A549 (cell line): ENCODE measurements at regions not wholly inside any gene's neighbourhood (a gene's known extent, or its start where the extent isn't known, plus 50 kb on each side); places are given as distances from the start of the nearest gene placed in this dataset.

Source experiments
- ATAC-seq, 2 experiments: fragments of 200-7000 bp in 1 of 2; fragments of >200 bp in 1 of 2; cut with Nextera tagmentation in 1 of 2; cut with Tn5 transposase in 1 of 2; 3 replicates each; pipeline versions ENCODE4 v1.8.0 to v1.9.1; 2018 to 2020; ENCODE audit warnings: mild to moderate bottlenecking in 1 of 2, moderate library complexity in 1 of 2
- CTCF ChIA-PET: fragments of 300-600 bp; sonication (Branson Sonifier 250); formaldehyde crosslinking; extraction: SDS; loops from one replicate; lab custom pipeline; 2021; ENCODE audit warnings: antibody characterized with exemption, inconsistent platforms; lab: Yijun Ruan, JAX
- POLR2A ChIA-PET: fragments of 350-600 bp; formaldehyde crosslinking; extraction: SDS; loops from one replicate; lab custom pipeline; 2021; ENCODE audit warnings: antibody characterized with exemption, inconsistent platforms; lab: Yijun Ruan, JAX
- DNase-seq, 2 experiments: peaks; one replicate each; pipeline versions ENCODE4 v3.0.0 to v3.0.0-alpha.2; 2011 to 2016; ENCODE audit warnings: low read depth in 1 of 2, low spot score in 1 of 2
- FAIRE-seq: peaks from 2 replicates; lab custom pipeline; 2011; peaks lifted over from hg19 to GRCh38; lab: Jason Lieb, UNC
- H3K27ac ChIP-seq, 2 experiments: fragments of >200 bp; sonication (Bioruptor Twin); formaldehyde crosslinking; 3 replicates each; pipeline ENCODE4 v1.5.1; 2016 to 2017
- H3K4me1 ChIP-seq: fragments of >200 bp; sonication (Bioruptor Twin); formaldehyde crosslinking; 3 replicates; pipeline ENCODE4 v1.6.1; 2016
- H3K4me2 ChIP-seq: fragments of >200 bp; sonication (Bioruptor Twin); formaldehyde crosslinking; 3 replicates; pipeline ENCODE4 v1.6.1; 2016
- H3K4me3 ChIP-seq: fragments of >200 bp; sonication (Bioruptor Twin); formaldehyde crosslinking; 3 replicates; pipeline ENCODE4 v1.5.1; 2016
- H3K9me3 ChIP-seq: fragments of >200 bp; sonication (Bioruptor Twin); formaldehyde crosslinking; 3 replicates; pipeline ENCODE4 v1.6.1; 2016
- FOSB ChIP-seq: fragments of 250-450 bp; sonication (Bioruptor Pico); IDR thresholded peaks from 2 replicates; pipeline ENCODE4 v1.5.0; 2020; ENCODE audit warnings: mild to moderate bottlenecking, moderate library complexity
- FOSL2 ChIP-seq, 2 experiments: fragments of 450-650 bp in 1 of 2; fragments of >200 bp in 1 of 2; sonication (Bioruptor Twin) in 1 of 2; formaldehyde crosslinking; IDR thresholded peaks; 2 replicates each; pipeline versions ENCODE4 v1.5.0 to v1.6.1; 2016 to 2020; ENCODE audit warnings: mild to moderate bottlenecking in 1 of 2, moderate library complexity in 1 of 2
- HEYL ChIP-seq: fragments of 250-450 bp; sonication (Bioruptor Pico); IDR thresholded peaks from 2 replicates; pipeline ENCODE4 v1.8.0; 2021; ENCODE audit warnings: mild to moderate bottlenecking, moderate library complexity
- HOXA7 ChIP-seq: fragments of 250-450 bp; sonication (Bioruptor Pico); IDR thresholded peaks from 2 replicates; pipeline ENCODE4 v1.5.0; 2020; ENCODE audit warnings: mild to moderate bottlenecking, moderate library complexity
- KDM1A ChIP-seq: fragments of 200-600 bp; sonication (generic); IDR thresholded peaks from 2 replicates; pipeline ENCODE4 v1.6.1; 2016; ENCODE audit warnings: low read depth, mild to moderate bottlenecking
- KDM5A ChIP-seq: fragments of 200-600 bp; sonication (generic); IDR thresholded peaks from 2 replicates; pipeline ENCODE4 v1.6.1; 2016; ENCODE audit warnings: antibody characterized with exemption, mild to moderate bottlenecking
- MAFK ChIP-seq: fragments of 450-650 bp; IDR thresholded peaks from 2 replicates; pipeline ENCODE4 v1.6.1; 2014; ENCODE audit not compliant: partially characterized antibody
- NFE2L2 ChIP-seq: fragments of 150-350 bp; conservative IDR thresholded peaks from 2 replicates; pipeline ENCODE4 v1.6.1; 2014; ENCODE audit warnings: low read length
- PHF8 ChIP-seq: fragments of 200-600 bp; sonication (generic); IDR thresholded peaks from 2 replicates; pipeline ENCODE4 v1.6.1; 2016; ENCODE audit warnings: low read depth, mild to moderate bottlenecking, antibody characterized with exemption, moderate library complexity, borderline replicate concordance
- POLR2A ChIP-seq: IDR thresholded peaks from 2 replicates; pipeline ENCODE4 v1.6.1; 2012; ENCODE audit warnings: mild to moderate bottlenecking, low read length
- RNF2 ChIP-seq: fragments of 200-600 bp; sonication (generic); IDR thresholded peaks from 2 replicates; pipeline ENCODE4 v1.6.1; 2016; ENCODE audit warnings: low read depth, mild to moderate bottlenecking, antibody characterized with exemption, moderate library complexity, borderline replicate concordance
- SMC3 ChIP-seq: fragments of >200 bp; sonication (Bioruptor Twin); formaldehyde crosslinking; IDR thresholded peaks from 3 replicates; pipeline ENCODE4 v1.6.1; 2018; ENCODE audit warnings: inconsistent platforms
- SREBF2 ChIP-seq: fragments of 450-650 bp; IDR thresholded peaks from 2 replicates; pipeline ENCODE4 v1.6.1; 2014; ENCODE audit warnings: mild to moderate bottlenecking, moderate library complexity
- TP53 ChIP-seq: fragments of 250-450 bp; sonication (Bioruptor Pico); IDR thresholded peaks from 2 replicates; pipeline ENCODE4 v1.5.0; 2021; ENCODE audit warnings: mild to moderate bottlenecking, moderate library complexity
- ZFP36 ChIP-seq: fragments of 450-650 bp; IDR thresholded peaks from 2 replicates; pipeline ENCODE4 v1.6.1; 2014; ENCODE audit warnings: borderline replicate concordance; ENCODE audit not compliant: partially characterized antibody
- ZNF302 ChIP-seq: fragments of 250-450 bp; sonication (Bioruptor Pico); IDR thresholded peaks from 2 replicates; pipeline ENCODE4 v1.9.0; 2021; ENCODE audit warnings: inconsistent platforms, mild to moderate bottlenecking, moderate library complexity
- WGBS: methylation state at CpG from one replicate; pipeline ENCODE4 v1.1.6; 2017; ENCODE audit errors: missing lambda C conversion rate; 5-methylcytosine and 5-hydroxymethylcytosine counted together
- TF ChIP-seq, protein P1 (sequence below): fragments of >200 bp; sonication (Bioruptor Twin); formaldehyde crosslinking; IDR thresholded peaks from 3 replicates; pipeline ENCODE4 v1.5.1; 2016
- TF ChIP-seq, protein P2 (sequence below): fragments of >200 bp; sonication (Bioruptor Twin); formaldehyde crosslinking; IDR thresholded peaks from 3 replicates; pipeline ENCODE4 v1.6.1; 2016
- TF ChIP-seq, protein P3 (sequence below): IDR thresholded peaks from 2 replicates; pipeline ENCODE4 v1.6.1; 2012
- TF ChIP-seq, protein P4 (sequence below): fragments of 250-450 bp; sonication (Bioruptor Pico); IDR thresholded peaks from 2 replicates; pipeline ENCODE4 v1.5.0; 2020; ENCODE audit warnings: low read depth, mild to moderate bottlenecking, moderate library complexity
- TF ChIP-seq, protein P5 (sequence below): fragments of >200 bp; sonication (Bioruptor Twin); formaldehyde crosslinking; IDR thresholded peaks from 2 replicates; pipeline ENCODE4 v1.6.1; 2016
- TF ChIP-seq, protein P6 (sequence below): fragments of 250-450 bp; sonication (Bioruptor Pico); IDR thresholded peaks from 2 replicates; pipeline ENCODE4 v1.5.0; 2021; ENCODE audit warnings: mild to moderate bottlenecking, moderate library complexity, borderline replicate concordance
- TF ChIP-seq, protein P7 (sequence below): fragments of 450-650 bp; IDR thresholded peaks from 2 replicates; pipeline ENCODE4 v1.6.1; 2014; ENCODE audit warnings: antibody characterized with exemption

DNA sequence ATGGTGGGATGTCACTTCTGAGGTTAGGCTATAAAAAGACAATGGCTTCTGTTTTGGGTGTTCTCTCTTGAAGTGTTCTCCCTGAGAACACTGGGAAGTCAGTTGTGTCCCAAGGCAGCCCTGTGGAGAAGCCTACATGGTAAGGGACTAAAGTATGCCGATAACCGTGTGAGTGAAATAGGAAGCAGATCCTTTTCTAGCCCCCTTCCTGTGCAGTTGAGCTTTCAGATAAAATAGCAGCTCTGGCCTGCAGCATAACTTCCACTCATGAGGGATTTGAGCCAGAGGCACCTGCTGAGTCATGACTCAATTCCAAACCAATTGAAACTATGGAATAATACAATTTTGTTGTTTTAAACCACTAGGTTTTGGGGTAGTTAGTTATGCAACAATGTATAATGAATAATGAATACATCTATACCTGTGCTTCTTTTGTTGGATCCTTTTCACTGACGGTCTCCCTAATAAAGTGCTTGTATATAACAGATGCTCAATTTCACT is 241.6 kb downstream of the TFAP2B start:
- DNase-seq (no peak), ATAC-seq (no peak), FAIRE-seq (no peak)
- ChIA-PET POLR2A (no interaction called here), CTCF (no interaction called here)
- 61% methylated on average over 3 of the region's 3 CpGs for WGBS
- no peak for TF ChIP-seq FOSL2 (IDR thresholded peaks at IDR 0.05)
- no peak for TF ChIP-seq FOSL2 (CRISPR knock-in tag; IDR thresholded peaks at IDR 0.05)
- TF ChIP-seq POLR2A: no peak
- TF ChIP-seq ZFP36: no peak
- no peak for TF ChIP-seq MAFK
- TF ChIP-seq FOSB (CRISPR knock-in tag): no peak
- TF ChIP-seq KDM5A: no peak
- TF ChIP-seq, protein P1, sequence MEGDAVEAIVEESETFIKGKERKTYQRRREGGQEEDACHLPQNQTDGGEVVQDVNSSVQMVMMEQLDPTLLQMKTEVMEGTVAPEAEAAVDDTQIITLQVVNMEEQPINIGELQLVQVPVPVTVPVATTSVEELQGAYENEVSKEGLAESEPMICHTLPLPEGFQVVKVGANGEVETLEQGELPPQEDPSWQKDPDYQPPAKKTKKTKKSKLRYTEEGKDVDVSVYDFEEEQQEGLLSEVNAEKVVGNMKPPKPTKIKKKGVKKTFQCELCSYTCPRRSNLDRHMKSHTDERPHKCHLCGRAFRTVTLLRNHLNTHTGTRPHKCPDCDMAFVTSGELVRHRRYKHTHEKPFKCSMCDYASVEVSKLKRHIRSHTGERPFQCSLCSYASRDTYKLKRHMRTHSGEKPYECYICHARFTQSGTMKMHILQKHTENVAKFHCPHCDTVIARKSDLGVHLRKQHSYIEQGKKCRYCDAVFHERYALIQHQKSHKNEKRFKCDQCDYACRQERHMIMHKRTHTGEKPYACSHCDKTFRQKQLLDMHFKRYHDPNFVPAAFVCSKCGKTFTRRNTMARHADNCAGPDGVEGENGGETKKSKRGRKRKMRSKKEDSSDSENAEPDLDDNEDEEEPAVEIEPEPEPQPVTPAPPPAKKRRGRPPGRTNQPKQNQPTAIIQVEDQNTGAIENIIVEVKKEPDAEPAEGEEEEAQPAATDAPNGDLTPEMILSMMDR: no peak
- TF ChIP-seq HEYL (CRISPR knock-in tag): no peak
- TF ChIP-seq KDM1A: no peak
- TF ChIP-seq, protein P2, sequence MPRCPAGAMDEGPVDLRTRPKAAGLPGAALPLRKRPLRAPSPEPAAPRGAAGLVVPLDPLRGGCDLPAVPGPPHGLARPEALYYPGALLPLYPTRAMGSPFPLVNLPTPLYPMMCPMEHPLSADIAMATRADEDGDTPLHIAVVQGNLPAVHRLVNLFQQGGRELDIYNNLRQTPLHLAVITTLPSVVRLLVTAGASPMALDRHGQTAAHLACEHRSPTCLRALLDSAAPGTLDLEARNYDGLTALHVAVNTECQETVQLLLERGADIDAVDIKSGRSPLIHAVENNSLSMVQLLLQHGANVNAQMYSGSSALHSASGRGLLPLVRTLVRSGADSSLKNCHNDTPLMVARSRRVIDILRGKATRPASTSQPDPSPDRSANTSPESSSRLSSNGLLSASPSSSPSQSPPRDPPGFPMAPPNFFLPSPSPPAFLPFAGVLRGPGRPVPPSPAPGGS: no peak
- TF ChIP-seq, protein P3, sequence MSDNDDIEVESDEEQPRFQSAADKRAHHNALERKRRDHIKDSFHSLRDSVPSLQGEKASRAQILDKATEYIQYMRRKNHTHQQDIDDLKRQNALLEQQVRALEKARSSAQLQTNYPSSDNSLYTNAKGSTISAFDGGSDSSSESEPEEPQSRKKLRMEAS: no peak
- no peak for TF ChIP-seq HOXA7
- TF ChIP-seq, protein P4, sequence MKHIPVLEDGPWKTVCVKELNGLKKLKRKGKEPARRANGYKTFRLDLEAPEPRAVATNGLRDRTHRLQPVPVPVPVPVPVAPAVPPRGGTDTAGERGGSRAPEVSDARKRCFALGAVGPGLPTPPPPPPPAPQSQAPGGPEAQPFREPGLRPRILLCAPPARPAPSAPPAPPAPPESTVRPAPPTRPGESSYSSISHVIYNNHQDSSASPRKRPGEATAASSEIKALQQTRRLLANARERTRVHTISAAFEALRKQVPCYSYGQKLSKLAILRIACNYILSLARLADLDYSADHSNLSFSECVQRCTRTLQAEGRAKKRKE (CRISPR knock-in tag): no peak
- Histone ChIP-seq H3K9me3 (no peaks in the 10 kb centered on the region), H3K4me1 (no peaks in the 10 kb centered on the region), H3K27ac (no peak overlapping the region), H3K4me3 (no peak overlapping the region), H3K4me2 (no peak overlapping the region)

DNA sequence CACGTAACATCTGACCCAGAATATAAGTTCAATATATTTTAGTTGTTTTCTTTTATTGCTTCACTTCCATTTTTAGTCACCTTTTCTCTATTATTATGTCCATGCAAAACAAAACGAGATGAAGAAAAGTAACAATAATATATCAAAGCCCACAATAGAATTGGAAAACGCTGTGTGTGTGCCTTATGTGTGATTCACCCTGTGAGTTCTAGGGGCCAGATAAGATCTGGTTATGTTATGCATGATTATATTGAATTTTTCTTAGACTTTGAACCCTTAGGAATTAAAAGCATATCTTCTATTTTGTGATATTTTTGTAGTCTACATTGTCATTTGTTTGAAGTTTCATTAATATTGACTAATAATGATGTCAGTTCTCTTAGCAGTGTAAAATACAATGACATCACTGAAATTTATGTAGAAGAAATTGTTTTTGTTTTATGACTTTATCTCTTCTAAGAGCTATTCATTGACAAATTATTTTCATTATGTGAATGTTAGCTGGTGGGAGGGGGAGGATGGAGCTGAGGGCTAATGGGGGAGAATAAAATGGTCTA is 243.6 kb downstream of the TFAP2B start:
- no peak for TF ChIP-seq RNF2
- TF ChIP-seq TP53 (CRISPR knock-in tag): no peak
- no peak for TF ChIP-seq NFE2L2
- TF ChIP-seq HEYL (CRISPR knock-in tag): no peak
- ATAC-seq: no peak
- CTCF ChIA-PET: no interaction called here
- H3K9me3 ChIP-seq: no peaks in the 10 kb centered on the region
- WGBS: 5% methylated on average over 3 of the region's 3 CpGs
- no peak overlapping the region for H3K4me3 ChIP-seq
- no peak overlapping the region for H3K27ac ChIP-seq
- no peaks in the 10 kb centered on the region for H3K4me1 ChIP-seq
- no peak for DNase-seq
- no peak for FAIRE-seq
- H3K4me2 ChIP-seq: no peak overlapping the region
- POLR2A ChIA-PET: no interaction called here

DNA sequence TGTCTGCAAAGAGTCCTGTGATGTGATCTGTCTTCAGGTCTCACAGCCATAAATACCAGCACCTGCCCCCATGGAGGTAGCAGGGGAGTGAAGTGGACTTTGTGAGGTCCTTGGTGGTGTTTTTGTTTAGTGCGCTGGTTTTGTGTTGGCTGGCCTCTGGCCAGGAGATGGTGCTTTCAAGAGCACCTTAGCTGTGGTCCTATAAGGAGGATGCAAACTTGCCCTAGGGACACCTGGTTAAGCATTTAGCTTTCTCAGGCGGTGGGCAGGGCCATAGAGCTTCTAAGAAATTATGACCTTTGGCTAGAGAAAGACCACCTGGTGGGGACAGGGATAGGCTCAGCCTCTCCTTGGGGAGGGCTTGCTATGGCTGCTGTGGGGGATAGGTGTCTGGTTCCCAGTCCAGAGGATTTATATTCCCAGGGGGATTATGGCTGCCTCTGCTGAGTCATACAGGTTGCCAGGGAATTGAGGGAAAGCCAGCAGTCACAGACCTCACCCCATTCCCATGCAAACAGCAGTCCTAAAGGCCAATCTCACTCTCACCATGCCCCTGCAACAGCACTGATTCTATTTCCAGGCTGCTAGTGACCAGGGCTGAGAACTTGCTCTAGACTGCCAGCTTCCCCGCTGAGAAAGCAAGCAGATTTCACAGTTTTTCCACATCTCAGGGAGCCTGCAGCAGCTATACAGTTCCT is 259.3 kb downstream of the TFAP2B start:
- H3K4me2 ChIP-seq: no peak overlapping the region
- ATAC-seq (no peak), DNase-seq (no peak)
- CTCF ChIA-PET: no interaction called here
- TF ChIP-seq SREBF2: no peak
- TF ChIP-seq, protein P5, sequence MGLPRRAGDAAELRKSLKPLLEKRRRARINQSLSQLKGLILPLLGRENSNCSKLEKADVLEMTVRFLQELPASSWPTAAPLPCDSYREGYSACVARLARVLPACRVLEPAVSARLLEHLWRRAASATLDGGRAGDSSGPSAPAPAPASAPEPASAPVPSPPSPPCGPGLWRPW: no peak
- TF ChIP-seq, protein P6, sequence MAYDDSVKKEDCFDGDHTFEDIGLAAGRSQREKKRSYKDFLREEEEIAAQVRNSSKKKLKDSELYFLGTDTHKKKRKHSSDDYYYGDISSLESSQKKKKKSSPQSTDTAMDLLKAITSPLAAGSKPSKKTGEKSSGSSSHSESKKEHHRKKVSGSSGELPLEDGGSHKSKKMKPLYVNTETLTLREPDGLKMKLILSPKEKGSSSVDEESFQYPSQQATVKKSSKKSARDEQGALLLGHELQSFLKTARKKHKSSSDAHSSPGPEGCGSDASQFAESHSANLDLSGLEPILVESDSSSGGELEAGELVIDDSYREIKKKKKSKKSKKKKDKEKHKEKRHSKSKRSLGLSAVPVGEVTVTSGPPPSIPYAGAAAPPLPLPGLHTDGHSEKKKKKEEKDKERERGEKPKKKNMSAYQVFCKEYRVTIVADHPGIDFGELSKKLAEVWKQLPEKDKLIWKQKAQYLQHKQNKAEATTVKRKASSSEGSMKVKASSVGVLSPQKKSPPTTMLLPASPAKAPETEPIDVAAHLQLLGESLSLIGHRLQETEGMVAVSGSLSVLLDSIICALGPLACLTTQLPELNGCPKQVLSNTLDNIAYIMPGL (CRISPR knock-in tag): no peak
- TF ChIP-seq, protein P7, sequence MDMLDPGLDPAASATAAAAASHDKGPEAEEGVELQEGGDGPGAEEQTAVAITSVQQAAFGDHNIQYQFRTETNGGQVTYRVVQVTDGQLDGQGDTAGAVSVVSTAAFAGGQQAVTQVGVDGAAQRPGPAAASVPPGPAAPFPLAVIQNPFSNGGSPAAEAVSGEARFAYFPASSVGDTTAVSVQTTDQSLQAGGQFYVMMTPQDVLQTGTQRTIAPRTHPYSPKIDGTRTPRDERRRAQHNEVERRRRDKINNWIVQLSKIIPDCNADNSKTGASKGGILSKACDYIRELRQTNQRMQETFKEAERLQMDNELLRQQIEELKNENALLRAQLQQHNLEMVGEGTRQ: no peak
- no peak for TF ChIP-seq PHF8
- TF ChIP-seq ZNF302 (CRISPR knock-in tag): no peak
- no peak for TF ChIP-seq SMC3
- no peak for TF ChIP-seq FOSL2 (IDR thresholded peaks at IDR 0.05)
- TF ChIP-seq FOSL2 (CRISPR knock-in tag; IDR thresholded peaks at IDR 0.05): no peak
- TF ChIP-seq, all 56 proteins: peak for 0
- Histone ChIP-seq H3K4me1 (no peaks in the 10 kb centered on the region), H3K4me3 (no peak overlapping the region), H3K9me3 (no peaks in the 10 kb centered on the region), H3K27ac (no peak overlapping the region)
- FAIRE-seq: no peak
- 13% methylated on average over 3 of the region's 3 CpGs for WGBS
- POLR2A ChIA-PET: no interaction called here
